22Rv1 (cell line): ENCODE measurements at regions not wholly inside any gene's neighbourhood (a gene's known extent, or its start where the extent isn't known, plus 50 kb on each side); places are given as distances from the start of the nearest gene placed in this dataset.
"Not testable (repeated sequence)": the region's sequence is repeated elsewhere in the genome, so short reads cannot be mapped to it uniquely, and the experiment has no call there.

Experiments
- H3K27ac ChIP-seq: fragments of 450-650 bp; 2 replicates; pipeline ENCODE4 v1.5.1; 2017
- ZFX ChIP-seq: fragments of 450-650 bp; IDR thresholded peaks from 2 replicates; pipeline ENCODE4 v1.6.1; 2017; ENCODE audit warnings: antibody characterized with exemption, borderline replicate concordance
- TF ChIP-seq, protein P1 (sequence below): fragments of 450-650 bp; IDR thresholded peaks from 2 replicates; pipeline ENCODE4 v1.5.1; 2017; ENCODE audit warnings: mild to moderate bottlenecking

DNA sequence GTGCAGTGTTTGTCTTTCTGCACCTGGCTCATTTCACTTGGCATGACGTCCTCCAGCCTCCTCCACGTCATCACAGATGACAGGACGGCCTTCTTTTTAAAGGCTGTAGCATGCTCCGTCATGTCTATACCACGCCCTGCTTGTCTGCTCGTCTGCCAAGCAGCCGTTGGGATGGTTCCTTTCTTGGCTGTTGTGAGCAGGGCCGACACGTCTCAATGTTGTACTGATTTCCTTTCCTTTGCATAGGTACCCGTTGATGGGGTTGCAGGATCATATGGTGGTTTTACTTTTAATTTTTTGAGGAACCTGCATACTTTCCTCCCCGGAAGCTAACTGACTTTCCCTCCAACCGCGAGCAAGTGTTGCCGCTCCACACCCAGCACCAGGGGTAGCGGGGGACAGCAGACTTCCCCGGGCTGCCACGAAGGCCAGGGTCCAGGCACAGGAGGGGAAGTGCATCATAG, 212.2 kb upstream of the ZNF469 start:
- no peak overlapping the region for H3K27ac ChIP-seq
- no peak for TF ChIP-seq ZFX
- TF ChIP-seq, protein P1, sequence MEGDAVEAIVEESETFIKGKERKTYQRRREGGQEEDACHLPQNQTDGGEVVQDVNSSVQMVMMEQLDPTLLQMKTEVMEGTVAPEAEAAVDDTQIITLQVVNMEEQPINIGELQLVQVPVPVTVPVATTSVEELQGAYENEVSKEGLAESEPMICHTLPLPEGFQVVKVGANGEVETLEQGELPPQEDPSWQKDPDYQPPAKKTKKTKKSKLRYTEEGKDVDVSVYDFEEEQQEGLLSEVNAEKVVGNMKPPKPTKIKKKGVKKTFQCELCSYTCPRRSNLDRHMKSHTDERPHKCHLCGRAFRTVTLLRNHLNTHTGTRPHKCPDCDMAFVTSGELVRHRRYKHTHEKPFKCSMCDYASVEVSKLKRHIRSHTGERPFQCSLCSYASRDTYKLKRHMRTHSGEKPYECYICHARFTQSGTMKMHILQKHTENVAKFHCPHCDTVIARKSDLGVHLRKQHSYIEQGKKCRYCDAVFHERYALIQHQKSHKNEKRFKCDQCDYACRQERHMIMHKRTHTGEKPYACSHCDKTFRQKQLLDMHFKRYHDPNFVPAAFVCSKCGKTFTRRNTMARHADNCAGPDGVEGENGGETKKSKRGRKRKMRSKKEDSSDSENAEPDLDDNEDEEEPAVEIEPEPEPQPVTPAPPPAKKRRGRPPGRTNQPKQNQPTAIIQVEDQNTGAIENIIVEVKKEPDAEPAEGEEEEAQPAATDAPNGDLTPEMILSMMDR = no peak

DNA sequence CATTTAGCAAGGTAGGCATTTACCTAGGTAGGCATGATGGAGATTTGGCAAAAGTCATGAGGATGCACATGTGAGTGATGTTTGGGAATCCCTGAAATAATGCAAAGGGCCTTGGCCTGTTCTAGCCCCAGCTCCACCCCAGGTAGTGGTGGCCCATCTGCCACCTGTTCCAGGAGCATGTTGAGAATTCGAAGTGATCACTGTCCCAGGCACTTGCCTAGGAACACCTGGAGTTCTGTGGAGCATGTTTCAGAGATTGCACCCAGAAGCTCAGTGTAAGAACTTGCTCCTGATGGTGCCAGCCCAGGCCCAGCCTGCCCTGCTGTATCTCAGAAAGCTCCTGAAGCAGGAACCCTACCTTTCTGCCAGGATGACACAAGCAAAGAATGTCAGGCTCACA, 211.6 kb upstream of the ZNF469 start:
- H3K27ac ChIP-seq = not testable (repeated sequence)

DNA sequence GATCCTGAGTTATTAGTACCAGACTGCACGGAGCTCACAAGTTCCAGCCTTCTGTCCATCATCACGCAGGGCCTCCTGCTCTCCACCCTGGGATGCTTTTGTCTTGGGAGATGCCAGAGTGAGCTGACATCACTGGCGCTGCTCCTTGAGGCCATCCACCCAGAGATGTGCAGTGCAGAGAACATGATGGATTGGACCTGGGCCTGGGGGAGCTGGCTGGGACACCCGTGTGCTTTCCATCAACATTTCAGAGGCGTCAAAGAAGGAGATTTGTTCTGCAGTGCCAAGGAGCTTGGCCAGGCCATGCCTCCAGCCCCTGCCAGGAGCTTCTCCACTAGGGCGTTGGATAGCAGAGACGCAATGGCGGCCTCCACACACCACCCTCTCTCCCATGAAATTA, 206.6 kb upstream of the ZNF469 start:
- not testable (repeated sequence) for H3K27ac ChIP-seq

DNA sequence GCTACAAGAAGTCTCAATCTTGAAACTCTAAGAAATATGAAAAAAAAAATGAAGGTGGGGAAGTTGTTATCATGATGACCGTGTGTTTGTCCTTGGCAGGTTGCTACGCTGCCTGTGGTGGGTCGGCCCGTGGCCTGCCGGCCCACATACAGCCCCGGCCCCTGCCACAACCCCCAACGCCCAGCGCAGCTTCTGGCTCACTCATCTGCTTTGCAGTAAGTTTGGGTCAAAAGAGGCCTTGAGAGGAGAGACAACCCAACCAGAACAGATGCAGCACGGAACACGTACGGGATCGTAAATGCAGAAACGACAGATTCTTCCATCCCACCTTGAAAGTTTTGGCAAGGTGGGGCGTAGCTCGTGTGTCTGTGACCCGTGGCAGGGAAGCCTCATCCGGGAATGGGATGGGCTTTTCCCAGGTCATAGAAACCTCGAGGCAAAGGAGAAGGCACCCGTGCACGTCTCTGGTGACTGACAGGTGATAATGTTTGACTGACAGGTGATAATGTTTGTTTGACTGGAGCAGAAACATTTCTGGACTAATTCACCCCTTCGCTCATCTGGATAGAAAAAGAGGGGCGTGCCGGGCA, 206.1 kb upstream of the ZNF469 start:
- not testable (repeated sequence) for H3K27ac ChIP-seq

DNA sequence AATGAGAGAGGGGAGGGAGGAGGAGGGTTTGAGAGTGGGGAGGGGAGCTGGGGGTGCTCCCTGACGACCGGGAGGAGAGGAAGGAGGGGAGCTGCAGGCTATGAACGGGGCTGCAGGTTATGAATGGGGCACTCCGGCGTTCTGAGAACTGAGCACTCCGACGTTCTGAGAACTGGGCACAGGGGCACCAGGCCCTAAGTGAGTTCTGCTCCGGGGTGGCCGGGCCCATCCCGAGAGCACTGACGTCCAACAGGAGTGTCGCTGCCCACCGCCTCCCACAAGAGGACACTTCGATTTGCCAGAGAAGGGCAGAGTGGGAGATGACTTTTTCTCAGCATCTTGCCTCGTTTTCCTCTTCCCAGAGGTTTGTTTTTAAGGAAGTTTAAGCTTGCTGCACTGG, 204.5 kb upstream of the ZNF469 start:
- not testable (repeated sequence) for H3K27ac ChIP-seq

DNA sequence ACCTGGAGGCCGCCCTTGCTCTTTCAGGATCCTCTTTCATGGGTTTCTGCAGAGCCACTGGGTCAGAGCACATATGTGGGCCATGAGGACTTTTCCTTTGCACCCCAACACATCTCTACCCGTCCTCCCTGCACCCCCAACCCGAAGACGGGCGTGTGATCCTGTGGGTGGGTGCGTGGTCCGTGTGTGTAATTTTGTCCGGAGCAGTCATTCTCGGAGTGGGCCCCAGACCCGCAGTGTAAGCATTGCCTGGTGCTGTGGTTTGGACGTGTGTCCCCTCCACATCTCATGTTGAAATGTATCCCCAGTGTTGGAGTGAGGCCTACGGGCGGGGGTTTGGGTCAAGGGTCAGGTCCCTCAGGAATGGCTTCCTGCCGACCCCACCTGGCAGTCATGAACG, 203.9 kb upstream of the ZNF469 start:
- H3K27ac ChIP-seq = not testable (repeated sequence)

DNA sequence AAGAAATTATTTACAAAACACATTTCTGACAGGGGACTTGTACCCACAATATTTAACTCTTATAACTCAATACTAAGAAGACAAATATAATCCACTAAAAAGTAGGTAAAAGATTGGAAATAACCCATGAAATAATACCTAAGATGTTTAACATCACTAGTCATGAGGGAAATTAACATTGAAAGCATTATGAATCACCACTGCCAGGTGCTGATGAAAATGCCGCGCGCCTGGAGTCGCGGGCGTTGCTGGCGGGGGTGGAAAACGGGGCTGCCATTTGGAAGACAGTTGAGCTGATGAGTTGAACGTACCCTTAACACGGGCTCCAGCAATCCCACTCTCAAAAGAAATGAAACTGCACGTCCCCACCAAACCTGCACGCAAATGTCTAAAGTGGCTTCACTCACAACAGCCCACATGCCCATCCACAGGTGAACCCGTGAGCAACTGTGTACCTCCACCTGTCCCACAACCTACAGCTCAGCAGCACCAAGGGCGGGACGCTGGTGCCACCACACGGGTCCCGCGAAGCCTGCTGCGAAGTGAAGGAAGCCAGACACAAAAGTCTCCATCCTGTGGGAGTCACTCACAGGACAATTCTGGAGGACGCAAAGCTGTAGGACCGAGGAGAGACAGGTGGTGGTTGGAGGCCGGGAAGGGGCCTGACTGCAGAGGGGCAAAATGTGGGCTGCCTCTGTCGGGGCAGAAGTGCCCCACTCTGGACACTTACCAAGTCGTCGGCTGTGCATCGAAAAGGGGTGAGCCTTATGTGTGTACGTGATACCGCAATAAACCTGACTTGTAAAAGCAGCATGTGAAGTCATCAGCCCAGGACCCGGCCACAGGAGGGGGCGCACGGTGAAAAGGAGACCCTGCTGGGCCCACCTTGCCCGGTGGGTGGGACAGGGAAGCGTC, 199.5 kb upstream of the ZNF469 start:
- H3K27ac ChIP-seq = not testable (repeated sequence)

DNA sequence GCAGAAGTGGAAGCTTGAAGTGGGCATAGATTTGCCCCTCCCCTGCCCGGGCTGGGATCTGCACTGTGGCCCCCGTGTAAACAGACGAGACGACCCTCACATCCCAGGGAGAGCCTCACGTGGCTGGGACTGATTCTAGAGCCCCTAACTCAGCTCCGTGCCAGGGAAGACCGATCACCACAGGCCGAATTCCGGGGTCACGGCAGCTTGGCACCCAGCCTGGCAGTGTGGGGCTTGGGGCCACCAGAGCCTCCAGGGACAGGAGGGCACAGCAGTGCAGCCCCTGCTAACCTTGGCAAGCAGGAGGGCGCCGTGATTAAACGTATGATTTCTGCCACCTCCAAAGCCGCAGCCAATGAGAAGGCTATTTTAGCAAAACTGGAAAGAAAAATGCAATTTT, 198.7 kb upstream of the ZNF469 start:
- not testable (repeated sequence) for H3K27ac ChIP-seq

DNA sequence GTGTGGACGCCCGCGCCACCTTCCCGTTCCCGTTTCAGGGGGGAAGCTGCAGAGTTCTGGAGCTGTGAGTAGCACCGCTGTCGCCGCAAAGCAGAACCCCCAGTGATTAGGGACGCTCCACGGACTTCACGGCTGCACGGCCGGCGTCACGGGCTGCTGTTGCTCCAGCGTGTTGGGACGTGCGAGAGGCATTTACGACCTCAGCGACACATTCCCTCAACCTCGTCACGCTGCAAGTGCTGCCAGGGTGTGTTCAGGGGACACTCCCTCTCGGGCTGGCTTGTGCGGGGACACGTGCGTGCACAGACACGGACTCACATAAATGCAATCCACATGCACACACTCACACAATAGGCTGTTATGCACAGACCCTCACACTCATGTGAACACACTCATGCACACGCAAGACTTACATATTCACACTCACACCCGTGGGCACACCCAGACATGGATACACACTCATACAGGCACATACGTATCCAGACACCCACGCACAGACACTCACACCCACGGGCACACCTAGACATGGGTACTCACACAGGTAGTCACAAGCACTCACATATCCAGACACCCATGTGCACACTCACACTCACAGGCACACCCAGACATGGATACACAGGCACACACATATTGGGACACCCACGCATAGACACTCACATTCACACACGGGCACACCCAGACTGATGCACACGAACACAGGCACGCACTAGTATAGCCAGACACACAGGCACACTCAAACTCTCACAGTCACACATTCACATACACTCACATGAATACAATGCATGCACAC, 198.0 kb upstream of the ZNF469 start:
- not testable (repeated sequence) for H3K27ac ChIP-seq

DNA sequence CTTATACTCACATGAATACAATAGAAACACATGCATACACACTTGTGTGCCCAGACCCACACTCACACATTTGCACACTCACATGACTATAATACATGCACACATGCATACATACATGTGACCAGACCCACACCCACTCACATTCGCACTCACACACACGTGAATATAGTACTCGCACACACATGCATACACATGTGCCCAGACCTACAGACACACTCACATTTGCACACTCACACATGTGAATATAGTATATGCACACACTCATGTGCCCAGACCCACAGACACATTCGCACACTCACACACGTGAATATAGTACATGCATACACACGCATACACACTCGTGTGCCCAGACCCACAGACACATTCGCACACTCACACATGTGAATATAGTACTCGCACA, 197.4 kb upstream of the ZNF469 start:
- not testable (repeated sequence) for H3K27ac ChIP-seq

DNA sequence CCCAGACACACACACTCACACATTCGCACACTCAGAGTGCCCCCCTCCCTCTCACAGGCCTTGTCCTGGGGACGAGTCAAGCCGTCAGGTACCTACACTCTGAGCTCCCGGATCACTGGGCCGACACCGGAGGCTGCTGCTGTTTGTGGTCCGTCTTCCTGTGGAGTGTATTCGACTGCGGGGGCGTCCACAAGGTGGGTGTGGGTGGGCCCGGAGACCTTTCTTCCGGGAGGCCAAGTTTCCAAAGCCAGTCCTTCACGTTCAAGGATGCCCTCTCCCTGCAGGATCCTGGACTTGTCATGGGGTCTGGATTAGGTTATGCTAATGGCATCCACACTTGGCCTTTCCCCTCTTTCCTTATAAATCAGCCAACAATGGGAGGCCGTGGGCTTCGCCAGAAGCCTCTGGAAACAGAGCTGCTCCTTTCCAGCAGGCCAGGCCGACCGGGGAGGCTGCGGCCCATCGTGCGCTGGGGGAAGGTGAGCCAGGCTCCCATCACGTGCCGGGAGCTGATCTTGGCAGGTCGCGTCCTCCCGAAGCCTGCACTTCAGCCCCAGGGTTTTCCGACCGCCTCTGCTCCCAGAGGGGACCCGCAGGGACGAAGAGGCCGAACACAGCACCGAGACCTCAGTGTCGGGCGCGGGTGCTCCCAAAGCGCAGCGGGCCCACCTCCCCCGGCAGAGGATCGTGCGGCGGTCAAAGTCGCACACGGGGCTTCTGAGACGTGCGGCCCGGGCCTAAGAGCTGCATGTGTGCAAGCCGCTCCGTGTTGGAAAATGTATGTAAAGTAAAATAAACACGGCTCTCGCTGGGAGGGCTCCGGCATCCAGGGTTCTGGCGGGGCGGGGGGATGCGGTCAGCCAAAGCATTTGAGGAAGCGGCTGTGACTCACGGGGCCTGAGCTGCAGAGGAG, 196.5 kb upstream of the ZNF469 start:
- not testable (repeated sequence) for H3K27ac ChIP-seq

DNA sequence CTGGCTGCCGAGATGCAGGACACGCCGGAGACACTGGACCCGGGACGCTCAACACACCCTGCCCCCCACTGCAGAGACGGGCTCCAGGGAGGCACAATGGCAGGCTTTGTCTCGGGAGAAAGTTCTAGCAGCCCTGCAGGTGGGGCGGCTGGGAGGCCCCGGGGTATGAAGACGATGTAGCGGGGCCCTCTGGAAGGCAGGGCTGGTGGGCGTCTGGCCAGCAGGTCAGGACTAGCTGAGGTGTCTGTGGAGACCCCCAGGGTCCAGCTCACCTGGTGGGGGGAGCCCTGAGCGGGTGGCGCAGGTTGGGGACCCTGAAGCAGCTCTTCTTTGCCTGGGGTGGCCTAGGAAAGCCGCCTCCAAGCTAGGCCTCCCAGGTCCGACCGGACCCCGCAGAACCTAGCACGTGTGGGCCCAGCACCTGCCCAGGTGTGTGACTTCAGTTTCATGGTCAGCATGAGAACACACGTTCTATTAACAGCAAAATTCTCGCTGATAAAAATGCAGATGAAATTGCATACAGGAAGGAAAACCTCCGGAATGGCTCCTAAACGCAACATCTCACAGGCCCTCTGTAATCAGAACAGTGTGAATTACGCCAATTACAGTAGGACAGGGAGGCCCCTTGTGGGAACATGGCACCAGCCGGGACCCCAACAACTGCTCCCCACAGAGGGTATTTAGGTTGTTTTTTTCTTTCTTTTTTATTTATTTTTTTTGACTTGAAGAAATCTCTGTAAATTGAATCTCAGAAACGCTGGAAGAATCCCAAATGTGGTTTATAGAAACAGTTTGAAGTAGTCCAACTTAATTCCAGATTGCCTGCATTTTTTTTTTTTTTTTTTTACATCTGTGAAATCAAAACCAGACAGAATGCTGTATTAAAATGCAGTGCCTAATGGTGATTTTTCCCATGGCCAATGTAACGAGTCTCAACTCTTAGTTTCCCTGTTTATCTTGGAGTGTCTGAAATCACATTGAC, 195.6 kb upstream of the ZNF469 start:
- not testable (repeated sequence) for H3K27ac ChIP-seq

DNA sequence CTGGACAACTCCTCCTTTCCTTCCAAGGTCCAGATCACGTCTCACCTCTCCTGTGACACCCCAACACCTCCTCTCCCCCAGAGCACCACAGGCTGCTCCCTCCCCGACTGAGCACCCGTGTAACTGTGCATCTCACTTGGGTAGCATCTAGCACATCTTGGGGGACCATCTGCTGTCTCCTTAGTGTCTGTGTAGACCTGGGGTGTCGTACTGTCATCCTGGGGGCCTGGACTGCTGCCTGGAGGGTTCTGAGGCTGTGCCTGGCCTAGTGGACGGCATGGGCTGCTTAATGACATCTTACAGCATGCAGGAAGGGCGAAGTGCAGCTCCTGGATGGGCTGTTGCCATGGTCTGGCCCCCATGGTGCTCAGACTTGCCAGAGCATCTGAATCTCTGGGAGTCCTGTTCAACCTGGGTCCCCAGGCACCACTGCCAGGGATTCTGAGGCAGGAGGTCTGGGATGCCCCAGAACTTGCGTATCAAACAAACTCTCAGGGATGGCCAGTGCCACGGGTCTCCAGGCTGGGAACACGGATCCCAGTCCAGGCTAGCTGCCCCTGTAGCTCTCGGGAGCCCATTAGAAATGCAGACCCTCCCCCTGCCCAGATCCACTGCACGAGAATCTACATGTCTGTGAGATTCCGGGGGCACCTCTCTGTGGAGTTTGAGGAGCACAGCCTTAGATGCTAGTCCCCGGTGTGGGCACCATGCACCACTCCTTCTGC, 194.4 kb upstream of the ZNF469 start:
- not testable (repeated sequence) for H3K27ac ChIP-seq

DNA sequence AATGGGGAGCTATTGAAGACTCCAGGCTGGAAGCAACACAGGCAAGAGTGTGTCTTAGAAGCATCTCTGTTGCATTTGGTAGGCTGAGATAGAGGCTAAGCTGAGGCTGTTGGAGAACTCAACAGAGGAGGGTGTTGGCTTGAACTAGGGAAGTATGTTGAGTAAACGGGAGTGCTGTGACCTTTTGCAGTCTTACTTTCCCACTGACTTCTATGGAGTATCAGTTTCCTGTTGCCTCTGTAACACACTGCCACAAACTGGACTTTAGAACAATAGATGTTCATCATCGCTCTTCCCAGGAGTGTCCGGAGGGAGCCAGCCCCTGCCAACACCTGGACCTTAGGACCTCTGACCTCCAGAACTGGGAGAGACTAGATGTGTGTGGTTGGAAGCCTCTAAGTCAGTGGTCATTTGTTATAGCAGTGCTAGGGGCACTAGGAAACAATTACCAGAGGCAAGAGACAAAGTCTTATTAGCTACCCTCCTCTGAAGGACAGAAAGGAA, 192.1 kb upstream of the ZNF469 start:
- not testable (repeated sequence) for H3K27ac ChIP-seq

DNA sequence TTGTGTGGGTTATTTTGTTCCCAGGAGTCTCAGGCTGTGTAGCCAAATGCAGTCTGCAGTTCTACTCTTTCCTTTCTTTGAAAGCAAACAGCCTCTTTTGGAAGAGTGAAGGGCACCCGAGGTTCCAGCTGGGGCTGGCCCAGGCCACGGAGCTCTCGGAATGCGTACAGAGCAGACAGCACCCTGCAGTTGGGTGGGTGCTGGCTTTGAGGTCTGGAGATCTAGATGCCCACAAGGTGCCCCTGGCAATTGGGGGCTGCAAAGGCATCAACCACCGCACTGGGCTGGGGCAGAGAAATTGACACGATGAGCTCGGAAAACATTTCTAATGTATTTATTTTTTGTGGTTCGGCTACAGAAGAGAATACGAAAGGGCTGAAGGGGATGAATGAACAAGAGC, 191.6 kb upstream of the ZNF469 start:
- not testable (repeated sequence) for H3K27ac ChIP-seq
